PFSK-1 (cell line): ENCODE measurements at regions not wholly inside any gene's neighbourhood (a gene's known extent, or its start where the extent isn't known, plus 50 kb on each side); places are given as distances from the start of the nearest gene placed in this dataset.

Source experiments
- FOXP2 ChIP-seq: optimal IDR thresholded peaks from 2 replicates; pipeline ENCODE3; 2011; ENCODE audit warnings: borderline replicate concordance, control low read depth, inconsistent platforms; ENCODE audit not compliant: insufficient read depth; ENCODE audit errors: extremely low read length, extremely low read depth
- POLR2AphosphoS5 ChIP-seq: IDR thresholded peaks from 2 replicates; pipeline ENCODE4 v1.6.1; 2012; ENCODE audit warnings: low read depth, mild to moderate bottlenecking, control low read depth, low read length, moderate library complexity
- REST ChIP-seq, 2 experiments: IDR thresholded peaks; 2 replicates each; pipeline versions ENCODE4 v1.6.1 to v1.8.0; 2011 to 2012; ENCODE audit warnings: low read depth in 2 of 2, low read length in 2 of 2, control low read depth in 1 of 2, inconsistent platforms in 1 of 2, mild to moderate bottlenecking in 1 of 2, moderate library complexity in 1 of 2; ENCODE audit not compliant: insufficient read depth in 1 of 2
- SIN3A ChIP-seq: IDR thresholded peaks from 2 replicates; pipeline ENCODE4 v1.6.1; 2012; ENCODE audit warnings: mild to moderate bottlenecking, low read length, moderate library complexity, borderline replicate concordance; ENCODE audit not compliant: insufficient read depth
- TAF1 ChIP-seq: IDR thresholded peaks from 2 replicates; pipeline ENCODE4 v1.6.1; 2012; ENCODE audit warnings: low read length, control low read depth, borderline replicate concordance; ENCODE audit not compliant: insufficient read depth

- no peak for TF ChIP-seq FOXP2
- no peak for TF ChIP-seq SIN3A
- TF ChIP-seq POLR2AphosphoS5: no peak
- no peak for TF ChIP-seq REST (IDR thresholded peaks at IDR 0.05; ENCODE audit: insufficient read depth in 1 of 2, low read depth in 2 of 2, low read length in 2 of 2)
- TF ChIP-seq TAF1: no peak
These were observed 640.2 kb upstream of the MMS22L start for GRCh38 chr6:97923249-97923648.

- TF ChIP-seq REST (IDR thresholded peaks at IDR 0.05; ENCODE audit: insufficient read depth in 1 of 2, low read depth in 2 of 2, low read length in 2 of 2) (no peak), SIN3A (no peak), POLR2AphosphoS5 (no peak), TAF1 (no peak), FOXP2 (no peak)
These were observed 642.5 kb upstream of the MMS22L start for GRCh38 chr6:97925504-97925903.

GRCh38 chr6:97939440-97940168, 656.6 kb upstream of the MMS22L start:
- TF ChIP-seq TAF1 (no peak), POLR2AphosphoS5 (no peak), FOXP2 (no peak)

- TF ChIP-seq FOXP2 (no peak), POLR2AphosphoS5 (no peak), REST (IDR thresholded peaks at IDR 0.05; ENCODE audit: insufficient read depth in 1 of 2, low read depth in 2 of 2, low read length in 2 of 2) (no peak), TAF1 (no peak), SIN3A (no peak)
These were observed 664.8 kb upstream of the MMS22L start for GRCh38 chr6:97947841-97948240.

GRCh38 chr6:97958134-97958533, 675.1 kb upstream of the MMS22L start:
- no peak for TF ChIP-seq REST (IDR thresholded peaks at IDR 0.05; ENCODE audit: insufficient read depth in 1 of 2, low read depth in 2 of 2, low read length in 2 of 2)
- no peak for TF ChIP-seq SIN3A
- no peak for TF ChIP-seq TAF1
- no peak for TF ChIP-seq FOXP2
- TF ChIP-seq POLR2AphosphoS5: no peak
